ENCODE measurements at regions not wholly inside any gene's neighbourhood (a gene's known extent, or its start where the extent isn't known, plus 50 kb on each side); places are given as distances from the start of the nearest gene placed in this dataset.

- TF ChIP-seq, protein P1, sequence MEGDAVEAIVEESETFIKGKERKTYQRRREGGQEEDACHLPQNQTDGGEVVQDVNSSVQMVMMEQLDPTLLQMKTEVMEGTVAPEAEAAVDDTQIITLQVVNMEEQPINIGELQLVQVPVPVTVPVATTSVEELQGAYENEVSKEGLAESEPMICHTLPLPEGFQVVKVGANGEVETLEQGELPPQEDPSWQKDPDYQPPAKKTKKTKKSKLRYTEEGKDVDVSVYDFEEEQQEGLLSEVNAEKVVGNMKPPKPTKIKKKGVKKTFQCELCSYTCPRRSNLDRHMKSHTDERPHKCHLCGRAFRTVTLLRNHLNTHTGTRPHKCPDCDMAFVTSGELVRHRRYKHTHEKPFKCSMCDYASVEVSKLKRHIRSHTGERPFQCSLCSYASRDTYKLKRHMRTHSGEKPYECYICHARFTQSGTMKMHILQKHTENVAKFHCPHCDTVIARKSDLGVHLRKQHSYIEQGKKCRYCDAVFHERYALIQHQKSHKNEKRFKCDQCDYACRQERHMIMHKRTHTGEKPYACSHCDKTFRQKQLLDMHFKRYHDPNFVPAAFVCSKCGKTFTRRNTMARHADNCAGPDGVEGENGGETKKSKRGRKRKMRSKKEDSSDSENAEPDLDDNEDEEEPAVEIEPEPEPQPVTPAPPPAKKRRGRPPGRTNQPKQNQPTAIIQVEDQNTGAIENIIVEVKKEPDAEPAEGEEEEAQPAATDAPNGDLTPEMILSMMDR (conservative IDR thresholded peaks at IDR 0.05; ENCODE audit: low read depth, low read length): no peak
- TF ChIP-seq RAD21 (IDR thresholded peaks at IDR 0.05; ENCODE audit: low read length) (no peak), POLR2A (IDR thresholded peaks at IDR 0.05; ENCODE audit: low read depth, low read length) (no peak), MAZ (IDR thresholded peaks at IDR 0.05; ENCODE audit: borderline replicate concordance, low read depth, low read length) (no peak), MAFK (IDR thresholded peaks at IDR 0.05; ENCODE audit: low read depth, low read length) (no peak), FOS (IDR thresholded peaks at IDR 0.05; ENCODE audit: low read depth, low read length) (no peak), RCOR1 (IDR thresholded peaks at IDR 0.05; ENCODE audit: insufficient replicate concordance, low read length) (no peak), CEBPB (IDR thresholded peaks at IDR 0.05; ENCODE audit: low read depth, low read length) (no peak), RFX5 (IDR thresholded peaks at IDR 0.05; ENCODE audit: low read depth, low read length) (no peak)
Measured at GRCh38 chr16:85497622-85498314, 115.4 kb upstream of the GSE1 start.

All from IMR-90 (cell line).